ENCODE measurements at regions not wholly inside any gene's neighbourhood (a gene's known extent, or its start where the extent isn't known, plus 50 kb on each side); places are given as distances from the start of the nearest gene placed in this dataset.

DNA sequence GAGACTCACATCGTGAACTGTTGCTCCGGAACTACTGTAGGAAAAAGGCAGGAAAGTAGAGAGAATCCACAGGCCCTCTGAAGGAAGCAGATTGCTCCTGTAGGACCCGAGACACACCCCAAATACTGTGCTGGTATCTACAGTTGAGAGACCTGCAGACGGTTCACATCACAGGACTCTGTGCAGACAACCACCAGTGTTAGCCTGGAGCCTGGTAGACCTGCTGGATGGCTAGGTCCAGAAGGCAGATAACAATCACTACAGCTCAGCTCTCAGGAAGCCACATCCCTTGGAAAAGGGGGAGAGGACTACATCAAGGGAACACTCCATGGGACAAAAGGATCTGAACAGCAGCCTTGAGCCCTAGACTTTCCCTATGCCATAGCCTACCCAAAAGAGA, 311.8 kb upstream of the PRKCQ start:
- Mint-ChIP-seq H3K4me1 (ENCODE audit: low read depth, unreplicated experiment) (peaks cover 3% of the 10 kb centered on the region), H3K9me3 (ENCODE audit: unreplicated experiment) (no peaks in the 10 kb centered on the region), H3K27me3 (ENCODE audit: unreplicated experiment) (peaks cover 4% of the 10 kb centered on the region), H3K4me3 (ENCODE audit: unreplicated experiment) (no peak overlapping the region), H3K36me3 (ENCODE audit: unreplicated experiment) (no peaks in the 10 kb centered on the region), H3K27ac (ENCODE audit: unreplicated experiment) (no peak overlapping the region)
- TF ChIP-seq, protein P1, sequence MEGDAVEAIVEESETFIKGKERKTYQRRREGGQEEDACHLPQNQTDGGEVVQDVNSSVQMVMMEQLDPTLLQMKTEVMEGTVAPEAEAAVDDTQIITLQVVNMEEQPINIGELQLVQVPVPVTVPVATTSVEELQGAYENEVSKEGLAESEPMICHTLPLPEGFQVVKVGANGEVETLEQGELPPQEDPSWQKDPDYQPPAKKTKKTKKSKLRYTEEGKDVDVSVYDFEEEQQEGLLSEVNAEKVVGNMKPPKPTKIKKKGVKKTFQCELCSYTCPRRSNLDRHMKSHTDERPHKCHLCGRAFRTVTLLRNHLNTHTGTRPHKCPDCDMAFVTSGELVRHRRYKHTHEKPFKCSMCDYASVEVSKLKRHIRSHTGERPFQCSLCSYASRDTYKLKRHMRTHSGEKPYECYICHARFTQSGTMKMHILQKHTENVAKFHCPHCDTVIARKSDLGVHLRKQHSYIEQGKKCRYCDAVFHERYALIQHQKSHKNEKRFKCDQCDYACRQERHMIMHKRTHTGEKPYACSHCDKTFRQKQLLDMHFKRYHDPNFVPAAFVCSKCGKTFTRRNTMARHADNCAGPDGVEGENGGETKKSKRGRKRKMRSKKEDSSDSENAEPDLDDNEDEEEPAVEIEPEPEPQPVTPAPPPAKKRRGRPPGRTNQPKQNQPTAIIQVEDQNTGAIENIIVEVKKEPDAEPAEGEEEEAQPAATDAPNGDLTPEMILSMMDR (IDR thresholded peaks at IDR 0.05; ENCODE audit: partially characterized antibody, unreplicated experiment), result no peak
- no peak for DNase-seq

DNA sequence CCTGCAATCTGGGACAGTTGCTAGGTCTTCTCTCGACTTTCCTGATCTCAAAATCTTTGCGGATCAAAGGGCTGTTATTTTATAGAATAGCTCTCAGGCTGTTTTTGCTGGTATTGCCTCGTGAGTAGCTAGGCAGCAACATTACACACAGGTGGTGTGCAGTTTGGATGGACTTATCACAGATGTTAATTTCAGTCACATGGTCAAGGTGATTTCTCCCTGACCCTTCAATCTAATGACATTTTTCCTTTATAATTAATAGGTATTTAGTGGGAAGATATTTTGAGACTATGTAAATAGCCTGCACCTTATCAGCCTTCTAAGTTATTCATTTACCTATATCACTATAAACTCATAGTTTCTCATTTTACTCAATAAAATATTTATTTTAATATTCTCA, 309.6 kb upstream of the PRKCQ start:
- H3K4me3 Mint-ChIP-seq (ENCODE audit: unreplicated experiment), result no peak overlapping the region
- peaks cover 3% of the 10 kb centered on the region for H3K4me1 Mint-ChIP-seq (ENCODE audit: low read depth, unreplicated experiment)
- H3K27me3 Mint-ChIP-seq (ENCODE audit: unreplicated experiment), result peaks cover 4% of the 10 kb centered on the region
- no peak overlapping the region for H3K27ac Mint-ChIP-seq (ENCODE audit: unreplicated experiment)
- H3K9me3 Mint-ChIP-seq (ENCODE audit: unreplicated experiment), result no peaks in the 10 kb centered on the region
- no peaks in the 10 kb centered on the region for H3K36me3 Mint-ChIP-seq (ENCODE audit: unreplicated experiment)
- TF ChIP-seq, protein P1 (IDR thresholded peaks at IDR 0.05; ENCODE audit: partially characterized antibody, unreplicated experiment), result no peak
- no peak for DNase-seq

DNA sequence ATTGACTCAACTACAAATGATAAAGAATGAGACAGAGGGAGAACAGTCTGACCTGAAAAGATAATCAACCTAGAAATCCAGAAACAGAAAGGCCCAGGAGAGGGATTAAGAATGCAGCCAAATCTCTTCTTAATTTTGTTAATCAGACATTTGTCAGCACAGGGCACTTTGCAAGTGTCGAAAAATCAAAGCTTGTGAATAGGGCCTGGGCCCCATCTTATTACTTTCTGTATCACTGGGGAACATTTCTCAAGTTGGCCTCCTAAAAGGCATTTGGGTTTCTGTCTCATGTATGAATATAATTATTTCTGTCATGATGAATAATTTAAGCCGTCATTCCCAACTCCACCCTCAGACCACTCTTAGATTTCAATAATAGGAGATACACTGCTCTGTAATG, 308.4 kb upstream of the PRKCQ start:
- DNase-seq, result no peak
- Mint-ChIP-seq H3K27ac (ENCODE audit: unreplicated experiment) (no peak overlapping the region), H3K36me3 (ENCODE audit: unreplicated experiment) (no peaks in the 10 kb centered on the region), H3K4me3 (ENCODE audit: unreplicated experiment) (no peak overlapping the region), H3K27me3 (ENCODE audit: unreplicated experiment) (peaks cover 4% of the 10 kb centered on the region), H3K9me3 (ENCODE audit: unreplicated experiment) (no peaks in the 10 kb centered on the region), H3K4me1 (ENCODE audit: low read depth, unreplicated experiment) (peaks cover 3% of the 10 kb centered on the region)
- TF ChIP-seq, protein P1 (IDR thresholded peaks at IDR 0.05; ENCODE audit: partially characterized antibody, unreplicated experiment), result no peak

DNA sequence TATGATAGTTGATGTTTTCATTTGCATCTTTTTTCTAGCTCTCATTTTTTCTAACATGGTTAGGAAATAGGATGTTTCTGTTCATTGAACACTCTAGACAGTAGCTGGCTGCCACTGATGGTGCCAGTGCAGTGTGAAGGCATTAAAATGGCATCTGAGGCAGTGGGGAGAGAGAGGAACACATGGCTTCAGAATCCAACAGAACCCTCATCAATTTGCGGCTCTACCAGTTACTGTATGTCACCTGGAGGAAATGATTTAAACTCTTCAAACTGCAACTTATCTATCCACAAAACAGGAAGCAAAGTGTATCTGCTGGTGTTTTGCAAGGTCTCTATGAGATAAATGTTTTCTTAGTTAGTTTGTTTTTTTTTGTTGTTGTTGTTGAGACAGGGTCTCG, 305.2 kb upstream of the PRKCQ start:
- DNase-seq, result no peak
- Mint-ChIP-seq H3K27ac (ENCODE audit: unreplicated experiment) (no peak overlapping the region), H3K4me1 (ENCODE audit: low read depth, unreplicated experiment) (no peaks in the 10 kb centered on the region), H3K4me3 (ENCODE audit: unreplicated experiment) (no peak overlapping the region), H3K27me3 (ENCODE audit: unreplicated experiment) (peaks cover 2% of the 10 kb centered on the region), H3K9me3 (ENCODE audit: unreplicated experiment) (no peaks in the 10 kb centered on the region), H3K36me3 (ENCODE audit: unreplicated experiment) (no peaks in the 10 kb centered on the region)
- TF ChIP-seq, protein P1 (IDR thresholded peaks at IDR 0.05; ENCODE audit: partially characterized antibody, unreplicated experiment), result no peak

DNA sequence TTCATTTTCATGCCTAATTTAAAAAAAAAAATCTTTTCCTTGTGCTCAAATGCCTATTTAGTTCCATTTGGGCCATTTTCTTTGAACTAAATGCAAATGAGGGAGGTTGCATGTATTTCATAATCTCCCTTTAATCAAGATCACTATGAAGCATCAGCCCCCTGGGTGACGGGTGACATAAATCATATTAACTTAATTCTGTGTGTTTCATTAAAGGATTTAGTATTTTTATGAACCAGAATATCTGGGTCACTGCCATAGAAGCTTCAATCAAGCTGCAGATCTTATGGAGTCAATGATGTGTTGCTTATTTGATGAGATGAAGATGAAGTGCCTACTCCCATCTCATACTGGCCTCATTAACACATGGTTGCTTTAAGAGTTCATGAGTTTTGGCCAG, 301.9 kb upstream of the PRKCQ start:
- no peaks in the 10 kb centered on the region for H3K9me3 Mint-ChIP-seq (ENCODE audit: unreplicated experiment)
- H3K36me3 Mint-ChIP-seq (ENCODE audit: unreplicated experiment), result no peaks in the 10 kb centered on the region
- no peak for DNase-seq
- TF ChIP-seq, protein P1 (IDR thresholded peaks at IDR 0.05; ENCODE audit: partially characterized antibody, unreplicated experiment), result no peak
- no peak overlapping the region for H3K4me3 Mint-ChIP-seq (ENCODE audit: unreplicated experiment)
- H3K4me1 Mint-ChIP-seq (ENCODE audit: low read depth, unreplicated experiment), result peaks cover 9% of the 10 kb centered on the region
- H3K27ac Mint-ChIP-seq (ENCODE audit: unreplicated experiment), result no peak overlapping the region
- H3K27me3 Mint-ChIP-seq (ENCODE audit: unreplicated experiment), result no peaks in the 10 kb centered on the region

Measured in glutamatergic neuron (in vitro differentiated cells).